CD14-positive monocyte (primary cell): ENCODE measurements at regions not wholly inside any gene's neighbourhood (a gene's known extent, or its start where the extent isn't known, plus 50 kb on each side); places are given as distances from the start of the nearest gene placed in this dataset.

Experiments
- DNase-seq, 3 donors: peaks; one replicate each; pipeline ENCODE4 v3.0.0-alpha.2; 2011 to 2022
- H2AFZ ChIP-seq: 2 replicates; pipeline ENCODE4 v1.6.0; 2012; ENCODE audit warnings: mild to moderate bottlenecking, low read depth, low read length, inconsistent platforms; ENCODE audit not compliant: insufficient read depth, poor library complexity, severe bottlenecking
- H3K27ac ChIP-seq, 2 donors: 1 replicate in 1 of 2; 2 replicates in 1 of 2; pipeline ENCODE4 v1.5.1; 2012 to 2013; ENCODE audit warnings: low read length in 2 of 2, control low read depth in 1 of 2, inconsistent platforms in 1 of 2, low read depth in 1 of 2, mild to moderate bottlenecking in 1 of 2
- H3K27me3 ChIP-seq, 2 donors: one replicate each; pipeline versions ENCODE4 v1.6.0 to v1.6.1; 2011 to 2013; ENCODE audit warnings: low read length in 2 of 2; ENCODE audit not compliant: control insufficient read depth in 2 of 2, insufficient read depth in 2 of 2
- H3K36me3 ChIP-seq, 2 donors: replicated peaks in 1 of 2; 1 replicate in 1 of 2; 2 replicates in 1 of 2; pipeline versions ENCODE4 v1.5.1 to v1.6.1; 2012 to 2013; ENCODE audit warnings: low read length in 2 of 2, control low read depth in 1 of 2, inconsistent platforms in 1 of 2, mild to moderate bottlenecking in 1 of 2; ENCODE audit not compliant: insufficient read depth in 2 of 2, control insufficient read depth in 1 of 2
- H3K4me1 ChIP-seq, 2 donors: 1 replicate in 1 of 2; 2 replicates in 1 of 2; pipeline versions ENCODE4 v1.5.1 to v1.6.1; 2012 to 2013; ENCODE audit warnings: low read length in 2 of 2, control low read depth in 1 of 2, inconsistent platforms in 1 of 2, mild to moderate bottlenecking in 1 of 2, moderate library complexity in 1 of 2; ENCODE audit not compliant: insufficient read depth in 2 of 2, control insufficient read depth in 1 of 2
- H3K4me2 ChIP-seq: replicated peaks from 2 replicates; pipeline ENCODE3; 2012; ENCODE audit warnings: low read length, moderate library complexity, mild to moderate bottlenecking; ENCODE audit not compliant: poor library complexity, severe bottlenecking; ENCODE audit errors: extremely low read depth
- H3K4me3 ChIP-seq, 3 experiments: fragments of 200-600 bp in 1 of 3; sonication (generic) in 1 of 3; replicated peaks in 1 of 3; 1 replicate in 2 of 3; 2 replicates in 1 of 3; pipeline ENCODE4 v1.5.1; 2011 to 2013; ENCODE audit warnings: low read length in 3 of 3, mild to moderate bottlenecking in 3 of 3, control low read depth in 2 of 3, low read depth in 2 of 3, inconsistent platforms in 1 of 3, moderate library complexity in 1 of 3
- H3K79me2 ChIP-seq: 2 replicates; pipeline ENCODE4 v1.6.0; 2012; ENCODE audit warnings: mild to moderate bottlenecking, control low read depth, inconsistent platforms, low read length, moderate library complexity; ENCODE audit not compliant: insufficient read depth
- H3K9ac ChIP-seq: 2 replicates; pipeline ENCODE4 v1.6.0; 2017; ENCODE audit warnings: low read length, mild to moderate bottlenecking; ENCODE audit not compliant: insufficient read depth, poor library complexity, severe bottlenecking
- H3K9me3 ChIP-seq, 2 donors: replicated peaks in 1 of 2; 1 replicate in 1 of 2; 2 replicates in 1 of 2; pipeline versions ENCODE4 v1.5.1 to v1.6.1; 2012 to 2013; ENCODE audit warnings: low read length in 2 of 2, control low read depth in 1 of 2; ENCODE audit not compliant: control insufficient read depth in 1 of 2, insufficient read depth in 1 of 2
- H4K20me1 ChIP-seq: 2 replicates; pipeline ENCODE4 v1.6.0; 2012; ENCODE audit warnings: mild to moderate bottlenecking, low read length, control low read depth, moderate library complexity; ENCODE audit not compliant: insufficient read depth
- H3K27ac Mint-ChIP-seq, 7 donors: one replicate each; pipeline ENCODE4 v1.8.0; 2020; ENCODE audit warnings: mild to moderate bottlenecking in 7 of 7, mixed read lengths in 7 of 7, moderate library complexity in 6 of 7, inconsistent platforms in 2 of 7
- H3K27me3 Mint-ChIP-seq, 3 donors: one replicate each; pipeline ENCODE4 v1.8.0; 2021 to 2022; ENCODE audit warnings: low read depth in 3 of 3, mild to moderate bottlenecking in 3 of 3, mixed read lengths in 3 of 3, moderate library complexity in 3 of 3, inconsistent platforms in 1 of 3
- H3K36me3 Mint-ChIP-seq, 2 donors: one replicate each; pipeline ENCODE4 v1.8.0; 2020; ENCODE audit warnings: mixed read lengths in 2 of 2, inconsistent platforms in 1 of 2, mild to moderate bottlenecking in 1 of 2
- H3K4me1 Mint-ChIP-seq: one replicate; pipeline ENCODE4 v1.8.0; 2020; ENCODE audit warnings: mild to moderate bottlenecking, mixed read lengths
- H3K4me3 Mint-ChIP-seq, 2 donors: one replicate each; pipeline ENCODE4 v1.8.0; 2020; ENCODE audit warnings: mild to moderate bottlenecking in 2 of 2, mixed read lengths in 2 of 2, moderate library complexity in 1 of 2
- H3K9me3 Mint-ChIP-seq, 7 donors: one replicate each; pipeline ENCODE4 v1.8.0; 2020 to 2022; ENCODE audit warnings: mixed read lengths in 7 of 7, mild to moderate bottlenecking in 6 of 7, moderate library complexity in 6 of 7, inconsistent platforms in 2 of 7
- CTCF ChIP-seq: fragments of 200-600 bp; IDR thresholded peaks from one replicate; pipeline ENCODE4 v1.8.0; 2022; ENCODE audit warnings: antibody characterized with exemption, mild to moderate bottlenecking
- WGBS: methylation state at CpG from one replicate; pipeline ENCODE4 v1.1.5; 2013; ENCODE audit warnings: missing lambda C conversion rate; ENCODE audit not compliant: insufficient coverage; 5-methylcytosine and 5-hydroxymethylcytosine counted together
- intact Hi-C, 2 donors: fragments of 100-400 bp; cut with micrococcal nuclease; formaldehyde crosslinking; loops; one replicate each; pipeline versions ENCODE4 v1.15.0 to v1.15.1; 2023

- H3K4me1 Mint-ChIP-seq, result no peaks in the 10 kb centered on the region
- TF ChIP-seq CTCF, result no peak
- no peak overlapping the region for H3K9ac ChIP-seq
- no peaks in the 10 kb centered on the region for H3K36me3 Mint-ChIP-seq
- H3K27ac ChIP-seq, result no peak overlapping the region
- H4K20me1 ChIP-seq, result no peaks in the 10 kb centered on the region
- peaks cover 2 to 14% (median 14%) of the 10 kb centered on the region in 3 donors for H3K27me3 Mint-ChIP-seq
- H3K4me3 ChIP-seq, result no peak overlapping the region
- H3K36me3 ChIP-seq, result no peaks in the 10 kb centered on the region
- DNase-seq, result no peak
- 93% methylated on average over 6 of the region's 8 CpGs for whole genome bisulfite sequencing
- H3K27ac Mint-ChIP-seq, result no peak overlapping the region
- no peak overlapping the region for H3K4me3 Mint-ChIP-seq
- no peaks in the 10 kb centered on the region for H3K27me3 ChIP-seq
- peaks cover 0 to 6% (median 0%) of the 10 kb centered on the region in 7 donors for H3K9me3 Mint-ChIP-seq
- no peak overlapping the region for H2AFZ ChIP-seq
- intact Hi-C loops, result loop anchor here in 1 of 2 donors (10.0 kb wide), 1 partner anchor 53 kb away; no protein-coding TSS in a partner anchor
- H3K4me1 ChIP-seq, result no peaks in the 10 kb centered on the region
- no peaks in the 10 kb centered on the region for H3K9me3 ChIP-seq
- H3K79me2 ChIP-seq, result no peaks in the 10 kb centered on the region
- H3K4me2 ChIP-seq, result no peak overlapping the region
Observed at GRCh38 chr7:27377988-27378387, 135.4 kb downstream of the EVX1 start.

- no peaks in the 10 kb centered on the region for H4K20me1 ChIP-seq
- H2AFZ ChIP-seq, result no peak overlapping the region
- H3K4me3 ChIP-seq, result no peak overlapping the region
- no peak for DNase-seq
- H3K4me1 ChIP-seq, result no peaks in the 10 kb centered on the region
- Mint-ChIP-seq H3K4me3 (no peak overlapping the region), H3K27me3 (peaks cover 4 to 24% (median 22%) of the 10 kb centered on the region in 3 donors), H3K4me1 (no peaks in the 10 kb centered on the region), H3K9me3 (peaks cover 0 to 2% (median 0%) of the 10 kb centered on the region in 7 donors), H3K27ac (no peak overlapping the region), H3K36me3 (no peaks in the 10 kb centered on the region)
- H3K9ac ChIP-seq, result no peak overlapping the region
- intact Hi-C loops, result no loop called here
- 100% methylated on average over 1 of the region's 4 CpGs for WGBS
- TF ChIP-seq CTCF, result no peak
- peaks cover 0 to 10% of the 10 kb centered on the region in 2 donors for H3K27me3 ChIP-seq
- H3K36me3 ChIP-seq, result no peaks in the 10 kb centered on the region
- no peak overlapping the region for H3K27ac ChIP-seq
- no peaks in the 10 kb centered on the region for H3K9me3 ChIP-seq
- no peak overlapping the region for H3K4me2 ChIP-seq
- no peaks in the 10 kb centered on the region for H3K79me2 ChIP-seq
Observed at GRCh38 chr7:27382307-27382706, 139.7 kb downstream of the EVX1 start.
